ENCODE measurements at regions not wholly inside any gene's neighbourhood (a gene's known extent, or its start where the extent isn't known, plus 50 kb on each side); places are given as distances from the start of the nearest gene placed in this dataset.
"Not testable (repeated sequence)": the region's sequence is repeated elsewhere in the genome, so short reads cannot be mapped to it uniquely, and the experiment has no call there.

DNA sequence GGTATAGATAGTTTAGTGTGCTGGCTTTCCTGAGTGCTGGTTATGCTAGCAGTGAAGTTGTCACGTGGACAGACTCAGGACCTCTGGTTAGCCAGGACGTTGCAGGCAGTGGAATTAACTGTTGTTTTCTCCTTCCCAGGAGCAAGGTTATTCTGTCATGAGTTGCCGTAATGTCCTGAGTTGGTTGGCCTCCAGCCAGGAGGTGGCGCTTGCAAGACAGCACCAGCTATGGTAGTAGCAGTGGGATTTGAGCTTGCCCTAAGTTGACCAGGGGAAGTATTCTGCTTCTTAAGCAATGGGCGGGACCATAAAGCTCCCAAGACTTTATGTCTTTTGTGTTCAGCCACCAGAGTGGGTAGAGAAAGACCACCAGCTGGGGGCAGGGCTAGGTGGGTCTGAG lies 240.7 kb upstream of the DNAJC19 start:
- no peaks in the 10 kb centered on the region for H3K27me3 ChIP-seq (ENCODE audit: insufficient read depth, low read depth, severe bottlenecking)
- TF ChIP-seq, protein P1, sequence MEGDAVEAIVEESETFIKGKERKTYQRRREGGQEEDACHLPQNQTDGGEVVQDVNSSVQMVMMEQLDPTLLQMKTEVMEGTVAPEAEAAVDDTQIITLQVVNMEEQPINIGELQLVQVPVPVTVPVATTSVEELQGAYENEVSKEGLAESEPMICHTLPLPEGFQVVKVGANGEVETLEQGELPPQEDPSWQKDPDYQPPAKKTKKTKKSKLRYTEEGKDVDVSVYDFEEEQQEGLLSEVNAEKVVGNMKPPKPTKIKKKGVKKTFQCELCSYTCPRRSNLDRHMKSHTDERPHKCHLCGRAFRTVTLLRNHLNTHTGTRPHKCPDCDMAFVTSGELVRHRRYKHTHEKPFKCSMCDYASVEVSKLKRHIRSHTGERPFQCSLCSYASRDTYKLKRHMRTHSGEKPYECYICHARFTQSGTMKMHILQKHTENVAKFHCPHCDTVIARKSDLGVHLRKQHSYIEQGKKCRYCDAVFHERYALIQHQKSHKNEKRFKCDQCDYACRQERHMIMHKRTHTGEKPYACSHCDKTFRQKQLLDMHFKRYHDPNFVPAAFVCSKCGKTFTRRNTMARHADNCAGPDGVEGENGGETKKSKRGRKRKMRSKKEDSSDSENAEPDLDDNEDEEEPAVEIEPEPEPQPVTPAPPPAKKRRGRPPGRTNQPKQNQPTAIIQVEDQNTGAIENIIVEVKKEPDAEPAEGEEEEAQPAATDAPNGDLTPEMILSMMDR (IDR thresholded peaks at IDR 0.05; ENCODE audit: low read depth, low read length) = peak; percentile 20; the same call in 1 of the 2 replicates
- H3K27ac ChIP-seq = no peak overlapping the region
- H3K36me3 ChIP-seq = no peaks in the 10 kb centered on the region
- H3K4me3 ChIP-seq (ENCODE audit: low read depth, low read length) = no peak overlapping the region
- peak; percentile 27 for DNase-seq
- H3K9me3 ChIP-seq (ENCODE audit: severe bottlenecking) = no peaks in the 10 kb centered on the region

- no peaks in the 10 kb centered on the region for H3K27me3 ChIP-seq (ENCODE audit: insufficient read depth, low read depth, severe bottlenecking)
- no peak overlapping the region for H3K4me3 ChIP-seq (ENCODE audit: low read depth, low read length)
- no peaks in the 10 kb centered on the region for H3K36me3 ChIP-seq
- DNase-seq = no peak
- no peak overlapping the region for H3K27ac ChIP-seq
- TF ChIP-seq, protein P1 (IDR thresholded peaks at IDR 0.05; ENCODE audit: low read depth, low read length) = no peak
- H3K9me3 ChIP-seq (ENCODE audit: severe bottlenecking) = no peaks in the 10 kb centered on the region
Observed at GRCh38 chr3:181213347-181213746, 223.8 kb upstream of the DNAJC19 start.

- no peaks in the 10 kb centered on the region for H3K27me3 ChIP-seq (ENCODE audit: insufficient read depth, low read depth, severe bottlenecking)
- H3K9me3 ChIP-seq (ENCODE audit: severe bottlenecking) = no peaks in the 10 kb centered on the region
- H3K4me3 ChIP-seq (ENCODE audit: low read depth, low read length) = no peak overlapping the region
- H3K36me3 ChIP-seq = no peaks in the 10 kb centered on the region
- DNase-seq = no peak
- TF ChIP-seq, protein P1 (IDR thresholded peaks at IDR 0.05; ENCODE audit: low read depth, low read length) = no peak
- no peak overlapping the region for H3K27ac ChIP-seq
Observed at GRCh38 chr3:181212271-181212670, 222.7 kb upstream of the DNAJC19 start.

DNA sequence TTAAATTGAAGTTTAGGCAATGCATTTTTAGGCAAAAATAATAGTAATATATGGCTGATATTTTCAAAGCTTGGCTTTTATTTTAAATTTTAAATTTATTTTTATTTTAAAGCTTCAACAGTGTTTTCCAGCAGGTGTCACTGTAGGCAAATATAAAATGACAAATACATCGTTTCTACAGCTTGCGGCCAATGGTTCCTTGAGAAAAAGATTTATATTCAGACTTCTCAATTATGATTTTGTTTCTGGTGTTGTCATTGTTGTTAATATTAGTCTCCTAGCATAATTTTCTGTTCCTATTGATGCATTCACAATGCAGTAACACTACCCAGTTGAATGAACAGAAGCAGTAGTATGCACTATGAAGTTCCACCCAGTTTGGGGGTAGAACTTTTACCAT lies 220.7 kb upstream of the DNAJC19 start:
- no peak for DNase-seq
- H3K27me3 ChIP-seq (ENCODE audit: insufficient read depth, low read depth, severe bottlenecking) = no peaks in the 10 kb centered on the region
- TF ChIP-seq, protein P1 (IDR thresholded peaks at IDR 0.05; ENCODE audit: low read depth, low read length) = no peak
- H3K36me3 ChIP-seq = no peaks in the 10 kb centered on the region
- H3K27ac ChIP-seq = no peak overlapping the region
- no peak overlapping the region for H3K4me3 ChIP-seq (ENCODE audit: low read depth, low read length)
- H3K9me3 ChIP-seq (ENCODE audit: severe bottlenecking) = no peaks in the 10 kb centered on the region

- DNase-seq = no peak
- Histone ChIP-seq H3K27me3 (ENCODE audit: insufficient read depth, low read depth, severe bottlenecking) (no peaks in the 10 kb centered on the region), H3K4me3 (ENCODE audit: low read depth, low read length) (no peak overlapping the region), H3K27ac (no peak overlapping the region), H3K9me3 (ENCODE audit: severe bottlenecking) (no peaks in the 10 kb centered on the region), H3K36me3 (no peaks in the 10 kb centered on the region)
- TF ChIP-seq, protein P1 (IDR thresholded peaks at IDR 0.05; ENCODE audit: low read depth, low read length) = no peak
Observed at GRCh38 chr3:181189556-181189955, 200.0 kb upstream of the DNAJC19 start.

DNA sequence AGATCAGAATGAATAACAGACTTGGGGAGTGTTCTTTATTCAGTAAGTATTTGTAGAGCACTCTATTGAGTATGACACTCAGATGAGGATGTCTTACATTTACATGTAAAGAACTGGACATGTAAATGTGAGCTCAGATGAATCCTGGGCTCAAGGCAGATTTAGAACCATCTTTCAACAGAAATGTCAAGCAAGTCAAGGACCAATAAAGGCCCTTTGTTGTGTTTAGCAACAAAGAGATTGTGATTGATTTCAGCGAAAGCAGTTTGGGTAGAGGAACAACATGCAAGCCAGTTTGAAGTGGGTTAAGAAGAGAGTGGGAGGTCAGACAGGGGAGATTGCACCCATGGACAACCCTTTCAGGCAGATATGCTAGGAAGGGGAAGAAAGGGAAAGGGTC lies 194.2 kb upstream of the DNAJC19 start:
- H3K27me3 ChIP-seq (ENCODE audit: insufficient read depth, low read depth, severe bottlenecking) = no peaks in the 10 kb centered on the region
- H3K27ac ChIP-seq = no peak overlapping the region
- DNase-seq = no peak
- TF ChIP-seq, protein P1 (IDR thresholded peaks at IDR 0.05; ENCODE audit: low read depth, low read length) = no peak
- no peaks in the 10 kb centered on the region for H3K36me3 ChIP-seq
- no peak overlapping the region for H3K4me3 ChIP-seq (ENCODE audit: low read depth, low read length)
- H3K9me3 ChIP-seq (ENCODE audit: severe bottlenecking) = no peaks in the 10 kb centered on the region

- H3K9me3 ChIP-seq (ENCODE audit: severe bottlenecking); H3K36me3 ChIP-seq; H3K27ac ChIP-seq; H3K27me3 ChIP-seq (ENCODE audit: insufficient read depth, low read depth, severe bottlenecking); H3K4me3 ChIP-seq (ENCODE audit: low read depth, low read length); DNase-seq: not testable (repeated sequence)
Observed at GRCh38 chr3:181183057-181183456, 193.5 kb upstream of the DNAJC19 start.
